ENCODE measurements at regions not wholly inside any gene's neighbourhood (a gene's known extent, or its start where the extent isn't known, plus 50 kb on each side); places are given as distances from the start of the nearest gene placed in this dataset.
A peak's percentile ranks its signal among the peaks of the same experiment; 100 is the strongest.
"Not testable (repeated sequence)": the region's sequence is repeated elsewhere in the genome, so short reads cannot be mapped to it uniquely, and the experiment has no call there.

DNA sequence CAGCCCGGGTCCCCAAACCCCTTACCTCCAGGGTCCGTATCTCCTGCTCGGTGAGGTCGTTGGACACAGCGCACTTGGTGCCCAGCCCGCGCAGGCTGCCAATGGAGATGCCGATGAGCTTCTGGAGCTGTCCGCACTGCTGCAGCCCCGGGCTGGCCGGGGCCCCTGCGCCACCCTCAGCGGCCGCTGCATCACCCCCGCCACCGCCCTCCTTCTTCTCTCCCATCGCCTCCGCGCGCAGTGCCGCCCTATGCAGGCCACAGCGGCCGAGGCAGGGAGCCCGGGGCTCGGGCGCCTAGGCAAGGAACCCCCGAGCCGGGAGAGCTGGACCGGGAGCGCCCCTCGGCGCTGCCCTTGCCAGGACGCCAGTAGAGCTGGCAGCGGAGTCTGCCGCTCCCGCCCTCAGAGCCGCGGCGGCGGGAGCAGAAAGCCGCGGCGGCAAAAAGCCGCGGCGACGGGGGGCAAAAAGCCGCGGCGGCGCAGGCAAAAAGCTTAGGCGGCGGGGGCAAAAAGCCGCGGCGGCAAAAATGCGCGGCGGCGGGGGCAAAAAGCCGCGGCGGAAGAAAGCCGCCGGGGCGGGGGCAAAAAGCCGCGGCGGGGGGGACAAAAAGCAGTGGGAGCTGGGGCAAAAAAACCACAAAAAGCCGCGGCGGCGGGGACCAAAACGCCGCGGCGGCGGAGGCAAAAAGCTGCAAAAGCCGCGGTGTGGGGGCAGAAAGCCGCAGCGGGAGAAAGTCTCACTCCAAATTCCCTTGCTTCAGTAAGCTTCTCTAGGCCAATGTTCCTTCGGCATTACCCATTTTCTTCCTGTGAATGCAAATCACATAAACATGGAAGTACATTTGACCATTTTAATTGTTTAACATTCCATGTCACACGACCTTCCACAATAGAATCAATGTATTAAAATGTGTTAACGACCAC, 181.2 kb downstream of the ZNF92 start:
- H3K27me3 Mint-ChIP-seq; H3K36me3 Mint-ChIP-seq (ENCODE audit: insufficient read depth); DNase-seq; H3K27ac Mint-ChIP-seq; H3K4me1 Mint-ChIP-seq (ENCODE audit: low read depth in 2 of 2); H3K4me3 Mint-ChIP-seq: not testable (repeated sequence)
- H3K9me3 Mint-ChIP-seq: peaks cover 2 to 11% of the 10 kb centered on the region in 2 donors
- ATAC-seq (replicated peaks): peak; percentile 17

DNA sequence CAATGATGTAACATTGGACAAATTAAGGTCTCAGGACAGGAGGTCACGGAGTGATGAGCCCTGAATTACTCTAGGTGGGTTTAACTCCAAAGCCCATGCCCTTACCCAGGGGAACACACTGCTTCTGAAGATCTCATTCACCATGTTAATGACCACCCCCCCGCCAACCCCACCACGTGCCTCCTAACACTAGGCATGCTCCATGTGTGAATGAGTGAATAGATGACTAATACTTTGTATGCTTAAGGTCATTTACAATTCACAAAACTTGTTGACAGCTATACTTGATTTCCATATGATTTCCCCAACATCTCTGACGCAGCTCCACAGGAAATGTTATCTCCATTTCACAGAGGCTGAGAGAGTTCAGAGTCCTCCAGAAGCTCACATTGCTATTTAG, 184.9 kb downstream of the ZNF92 start:
- not testable (repeated sequence) for H3K27me3 Mint-ChIP-seq; H3K36me3 Mint-ChIP-seq (ENCODE audit: insufficient read depth); H3K9me3 Mint-ChIP-seq; DNase-seq; H3K27ac Mint-ChIP-seq; H3K4me3 Mint-ChIP-seq; ATAC-seq (replicated peaks); H3K4me1 Mint-ChIP-seq (ENCODE audit: low read depth in 2 of 2)

DNA sequence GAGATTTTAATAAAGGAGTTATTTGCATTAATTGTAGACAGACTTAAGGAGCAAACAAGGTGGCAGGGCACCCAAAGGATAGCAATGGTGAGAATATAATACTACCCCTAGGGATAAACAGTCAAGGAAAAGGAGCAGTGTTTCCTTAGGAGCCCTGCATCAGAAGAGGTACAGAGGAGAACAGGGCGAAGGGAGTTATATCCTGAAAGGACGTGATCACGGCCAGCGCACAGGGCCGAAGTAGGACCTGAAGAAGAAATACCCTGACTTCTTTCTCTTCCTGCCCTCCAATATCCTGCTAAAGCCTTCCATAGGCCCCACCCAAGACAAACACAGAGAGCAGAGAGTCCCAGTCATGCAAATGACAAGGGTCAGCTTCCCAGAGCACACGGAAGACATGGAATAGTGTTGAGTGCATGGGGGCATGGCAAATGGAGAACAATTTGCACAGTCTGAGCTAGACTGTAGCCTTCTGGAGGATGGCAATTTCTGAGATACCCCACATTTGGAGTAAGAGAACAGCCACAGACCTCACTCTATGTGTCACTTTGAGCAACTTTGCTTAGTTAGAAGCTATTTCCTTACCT, 188.2 kb downstream of the ZNF92 start:
- ATAC-seq (replicated peaks); H3K9me3 Mint-ChIP-seq; H3K27ac Mint-ChIP-seq: not testable (repeated sequence)

DNA sequence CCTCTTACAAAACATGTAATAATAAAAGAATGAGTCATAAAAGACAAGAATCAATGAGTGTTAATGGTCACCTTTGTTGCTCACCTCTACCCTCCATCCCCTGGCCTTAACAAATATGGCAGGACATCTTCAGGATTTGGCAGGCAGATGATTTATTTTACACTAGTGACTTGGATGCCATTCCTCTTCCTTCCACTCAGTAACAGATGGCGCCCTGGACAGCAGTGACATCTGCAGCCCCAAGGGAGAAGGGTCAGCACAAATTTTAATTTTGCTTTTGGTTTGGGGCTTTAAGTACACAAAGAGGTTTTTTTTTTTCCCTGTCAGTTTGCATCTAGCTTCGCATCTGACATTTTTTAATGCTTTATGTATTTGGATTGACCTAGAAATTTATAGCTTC, 188.9 kb downstream of the ZNF92 start:
- not testable (repeated sequence) for H3K36me3 Mint-ChIP-seq (ENCODE audit: insufficient read depth); H3K27me3 Mint-ChIP-seq; H3K4me1 Mint-ChIP-seq (ENCODE audit: low read depth in 2 of 2); ATAC-seq (replicated peaks); H3K9me3 Mint-ChIP-seq; H3K4me3 Mint-ChIP-seq; DNase-seq; H3K27ac Mint-ChIP-seq

More for the DNA sequence above, 188.2 kb downstream of the ZNF92 start:
- not testable (repeated sequence) for H3K4me3 Mint-ChIP-seq; H3K36me3 Mint-ChIP-seq (ENCODE audit: insufficient read depth); H3K4me1 Mint-ChIP-seq (ENCODE audit: low read depth in 2 of 2); DNase-seq; H3K27me3 Mint-ChIP-seq

DNA sequence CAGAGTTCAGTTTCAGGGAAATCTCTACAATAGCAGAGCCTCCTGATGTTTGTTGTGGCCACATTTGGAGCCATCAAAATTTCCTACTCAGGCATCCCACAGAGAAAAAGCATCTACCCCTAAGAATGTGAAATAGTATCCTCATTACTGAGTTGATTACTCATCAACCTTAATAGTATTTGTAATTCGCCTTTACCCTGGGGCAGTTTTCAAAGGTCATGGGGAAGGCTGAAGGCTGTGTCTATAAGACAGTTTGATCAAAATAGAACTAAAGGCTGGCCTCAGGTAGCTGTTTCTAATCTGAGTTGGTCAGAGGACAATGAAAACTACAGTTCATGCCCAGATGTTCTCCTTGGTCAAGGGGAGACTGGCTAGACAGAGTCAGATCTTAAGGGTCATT, 189.7 kb downstream of the ZNF92 start:
- H3K27ac Mint-ChIP-seq: not testable (repeated sequence)

DNA sequence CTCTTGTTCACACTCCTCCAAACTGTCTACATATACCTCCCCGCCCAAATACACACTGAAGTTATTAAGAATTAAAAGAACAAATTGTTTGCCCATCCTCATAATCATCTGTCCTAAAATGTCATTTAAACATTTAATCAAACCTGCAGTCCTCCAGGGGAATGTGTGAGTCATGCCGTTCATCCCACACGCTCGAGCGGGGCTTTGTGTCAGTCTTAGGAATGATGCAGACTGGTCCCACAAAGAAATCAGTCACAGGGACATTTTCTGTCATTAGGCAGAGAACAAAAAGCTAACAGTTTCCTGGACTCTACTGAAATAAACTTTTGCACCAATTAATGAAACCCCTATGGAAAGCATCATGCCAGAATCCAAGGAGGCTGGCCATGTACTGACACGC, 194.6 kb downstream of the ZNF92 start:
- H3K27me3 Mint-ChIP-seq: not testable (repeated sequence)

More for the DNA sequence above, 189.7 kb downstream of the ZNF92 start:
- not testable (repeated sequence) for ATAC-seq (replicated peaks); H3K4me3 Mint-ChIP-seq; DNase-seq; H3K9me3 Mint-ChIP-seq; H3K36me3 Mint-ChIP-seq (ENCODE audit: insufficient read depth); H3K4me1 Mint-ChIP-seq (ENCODE audit: low read depth in 2 of 2); H3K27me3 Mint-ChIP-seq

DNA sequence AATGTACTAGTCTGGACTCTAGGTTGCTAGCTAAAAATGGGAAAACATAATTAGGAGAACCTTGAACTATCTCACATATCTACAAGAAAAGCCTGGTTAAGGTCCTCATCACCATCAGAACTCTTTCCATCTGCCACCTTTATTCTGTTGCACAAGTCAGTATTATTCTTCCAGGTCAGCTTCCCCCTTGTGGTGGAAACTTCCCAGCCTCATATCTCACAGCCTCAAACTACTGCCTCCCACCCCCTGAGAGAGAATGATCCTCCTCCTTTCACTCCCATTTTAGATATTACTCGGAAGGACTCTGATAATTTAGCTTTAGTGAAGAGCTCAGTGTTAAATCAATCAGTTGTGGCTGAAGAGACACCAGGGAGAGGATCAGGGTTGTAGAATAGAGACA, 197.3 kb downstream of the ZNF92 start:
- not testable (repeated sequence) for ATAC-seq (replicated peaks); H3K4me1 Mint-ChIP-seq (ENCODE audit: low read depth in 2 of 2); H3K4me3 Mint-ChIP-seq; H3K36me3 Mint-ChIP-seq (ENCODE audit: insufficient read depth); H3K27me3 Mint-ChIP-seq; DNase-seq; H3K27ac Mint-ChIP-seq; H3K9me3 Mint-ChIP-seq

More for the DNA sequence above, 194.6 kb downstream of the ZNF92 start:
- not testable (repeated sequence) for H3K9me3 Mint-ChIP-seq; H3K27ac Mint-ChIP-seq; H3K4me3 Mint-ChIP-seq; ATAC-seq (replicated peaks); H3K36me3 Mint-ChIP-seq (ENCODE audit: insufficient read depth); DNase-seq; H3K4me1 Mint-ChIP-seq (ENCODE audit: low read depth in 2 of 2)

DNA sequence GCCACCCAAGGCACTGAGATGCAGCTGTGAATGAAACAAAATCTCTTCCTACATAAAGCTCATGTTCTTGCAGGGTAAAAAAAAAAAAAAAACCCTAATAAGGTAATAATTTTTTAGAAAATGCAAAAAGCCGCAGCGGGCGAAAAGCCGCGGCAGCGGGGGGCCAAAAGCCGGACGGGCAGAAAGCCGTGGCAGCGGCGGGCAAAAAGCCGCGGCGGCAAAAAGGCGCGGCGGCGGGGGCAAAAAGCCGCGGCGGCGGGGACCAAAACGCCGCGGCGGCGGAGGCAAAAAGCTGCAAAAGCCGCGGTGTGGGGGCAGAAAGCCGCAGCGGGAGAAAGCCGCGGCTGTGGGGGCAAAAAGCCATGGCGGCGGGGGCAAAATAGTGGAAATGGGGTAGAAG, 198.9 kb downstream of the ZNF92 start:
- H3K27me3 Mint-ChIP-seq; H3K27ac Mint-ChIP-seq; DNase-seq; H3K36me3 Mint-ChIP-seq (ENCODE audit: insufficient read depth); H3K4me1 Mint-ChIP-seq (ENCODE audit: low read depth in 2 of 2); H3K9me3 Mint-ChIP-seq; ATAC-seq (replicated peaks); H3K4me3 Mint-ChIP-seq: not testable (repeated sequence)

DNA sequence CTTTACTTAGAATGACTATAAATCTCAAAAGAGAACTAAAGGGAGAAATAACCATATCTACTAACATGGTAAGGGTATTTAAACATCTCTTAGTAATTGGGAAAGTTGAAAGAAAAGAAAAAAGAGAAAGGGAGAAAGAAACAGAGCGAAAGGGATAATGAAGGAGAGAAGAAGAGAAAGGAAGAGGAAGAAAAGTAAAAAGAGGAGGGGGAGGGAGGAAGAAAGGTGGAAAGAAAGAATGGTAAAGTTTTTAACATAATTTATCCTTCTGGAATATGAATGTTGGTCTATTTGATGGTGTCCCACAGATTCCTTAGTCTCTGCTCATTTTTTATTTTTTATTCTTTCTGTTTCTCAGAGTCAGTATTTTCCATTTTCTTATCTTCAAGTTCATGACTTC, 202.7 kb downstream of the ZNF92 start:
- not testable (repeated sequence) for DNase-seq; H3K4me1 Mint-ChIP-seq (ENCODE audit: low read depth in 2 of 2)

DNA sequence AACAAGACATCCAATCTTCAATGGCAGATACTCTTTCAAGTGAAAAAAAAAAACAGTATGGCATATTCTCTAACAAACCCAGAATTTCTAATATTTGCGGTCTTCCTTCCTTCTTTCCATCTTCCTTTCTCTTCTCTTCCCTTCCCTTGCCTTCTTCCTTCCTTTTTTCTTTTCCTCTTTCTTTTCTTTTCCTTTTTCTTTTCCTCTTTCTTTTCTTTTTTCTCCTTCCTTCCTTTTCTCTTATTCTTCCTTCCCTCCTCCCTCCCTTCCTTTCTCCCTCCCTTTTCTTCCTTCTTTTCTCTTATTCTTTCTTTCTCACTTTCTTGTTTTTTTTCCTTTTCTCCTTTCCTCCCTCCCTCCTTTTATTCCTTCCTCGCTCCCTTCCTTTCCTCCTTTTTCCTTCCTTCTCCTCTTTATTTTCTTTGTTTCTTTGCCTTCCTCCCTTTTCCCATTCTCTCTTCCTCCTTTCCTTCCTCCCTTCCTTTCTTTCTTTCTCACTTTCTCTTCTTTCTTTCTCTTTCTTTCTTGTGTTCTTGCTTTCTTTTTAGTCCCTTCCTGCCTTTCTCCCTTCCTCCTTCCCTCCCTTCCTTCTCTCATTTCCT, 209.0 kb downstream of the ZNF92 start:
- ATAC-seq (replicated peaks); H3K36me3 Mint-ChIP-seq (ENCODE audit: insufficient read depth); H3K27ac Mint-ChIP-seq: not testable (repeated sequence)

More for the DNA sequence above, 202.7 kb downstream of the ZNF92 start:
- not testable (repeated sequence) for H3K36me3 Mint-ChIP-seq (ENCODE audit: insufficient read depth); H3K9me3 Mint-ChIP-seq; ATAC-seq (replicated peaks); H3K27ac Mint-ChIP-seq; H3K27me3 Mint-ChIP-seq; H3K4me3 Mint-ChIP-seq

DNA sequence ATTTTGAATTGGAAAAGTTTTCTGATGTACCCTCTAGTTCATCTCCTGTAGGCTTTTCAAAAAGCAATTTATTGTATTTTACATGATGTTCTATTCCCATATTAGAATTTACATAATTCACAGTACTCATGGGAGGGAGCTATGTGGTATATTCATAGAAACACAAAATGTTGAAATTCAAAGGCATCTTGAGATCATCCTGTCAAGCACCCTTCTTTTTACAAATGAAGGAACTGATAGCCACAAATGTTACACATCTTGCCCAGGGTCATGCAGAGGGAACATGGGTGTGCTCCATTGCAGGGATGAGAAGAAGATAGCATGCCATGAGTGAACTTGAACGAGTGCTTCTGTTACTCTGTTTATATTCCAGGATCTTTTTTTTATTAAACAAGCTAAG, 228.8 kb downstream of the ZNF92 start:
- DNase-seq; H3K36me3 Mint-ChIP-seq (ENCODE audit: insufficient read depth); H3K4me3 Mint-ChIP-seq; ATAC-seq (replicated peaks); H3K4me1 Mint-ChIP-seq (ENCODE audit: low read depth in 2 of 2); H3K9me3 Mint-ChIP-seq; H3K27ac Mint-ChIP-seq: not testable (repeated sequence)
- H3K27me3 Mint-ChIP-seq: peaks cover 50 to 58% of the 10 kb centered on the region in 2 donors

More for the DNA sequence above, 209.0 kb downstream of the ZNF92 start:
- not testable (repeated sequence) for H3K27me3 Mint-ChIP-seq; H3K4me3 Mint-ChIP-seq; DNase-seq; H3K9me3 Mint-ChIP-seq; H3K4me1 Mint-ChIP-seq (ENCODE audit: low read depth in 2 of 2)

DNA sequence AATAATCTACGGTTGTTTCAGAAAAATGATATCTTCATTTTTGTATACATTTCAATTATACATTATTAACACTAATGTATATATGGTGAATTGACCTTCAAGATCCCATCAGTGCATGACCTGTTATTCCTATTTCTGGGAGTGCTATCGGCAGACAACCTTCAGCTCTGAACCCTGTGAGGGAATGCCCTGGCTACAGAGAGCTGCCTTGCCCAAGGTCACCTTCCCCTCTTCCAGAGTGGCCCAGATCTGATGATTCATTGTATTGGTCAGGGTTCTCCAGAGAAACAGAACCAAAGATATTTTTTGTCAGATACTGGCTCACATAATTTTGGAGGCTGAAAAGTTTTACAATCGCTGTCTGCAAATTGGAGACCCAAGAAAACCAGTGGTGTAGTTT, 235.5 kb downstream of the ZNF92 start:
- no peak overlapping the region for H3K4me3 Mint-ChIP-seq
- ATAC-seq (replicated peaks): no peak
- H3K27ac Mint-ChIP-seq: no peak overlapping the region
- H3K9me3 Mint-ChIP-seq: no peaks in the 10 kb centered on the region
- H3K36me3 Mint-ChIP-seq (ENCODE audit: insufficient read depth): peaks cover 3% of the 10 kb centered on the region
- H3K27me3 Mint-ChIP-seq: peaks cover 26 to 43% of the 10 kb centered on the region in 2 donors
- DNase-seq: no peak
- H3K4me1 Mint-ChIP-seq (ENCODE audit: low read depth in 2 of 2): no peaks in the 10 kb centered on the region

DNA sequence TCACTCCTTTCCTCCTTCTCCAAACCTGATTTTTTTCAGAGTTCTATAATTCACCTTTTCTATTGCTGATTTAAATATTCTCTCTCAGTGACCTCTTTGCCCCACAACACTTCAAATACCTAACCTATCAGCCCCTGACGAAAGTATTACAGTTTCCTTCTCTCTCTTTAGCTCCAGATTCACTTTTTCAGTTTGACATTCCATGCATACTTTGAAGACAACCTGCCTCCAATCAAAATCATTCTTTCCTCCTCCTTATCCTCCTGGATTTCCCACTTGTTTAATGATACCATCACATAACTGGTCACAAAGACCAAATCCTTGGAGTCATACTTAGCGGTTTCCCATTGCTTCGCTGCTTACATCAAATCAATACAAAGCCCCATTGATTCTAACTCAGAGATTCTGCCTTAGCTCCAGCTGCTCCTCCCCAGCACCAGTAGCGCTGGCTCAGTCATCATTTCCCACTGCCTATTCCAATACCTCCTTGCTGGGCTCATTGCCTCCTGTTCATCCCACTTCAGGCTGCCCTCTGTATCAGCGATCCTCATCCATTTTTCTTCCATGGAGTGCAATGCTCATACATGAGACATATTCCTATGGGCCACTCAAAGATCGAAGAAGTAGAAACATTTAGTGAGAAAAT, 240.1 kb downstream of the ZNF92 start:
- ATAC-seq (replicated peaks); H3K36me3 Mint-ChIP-seq (ENCODE audit: insufficient read depth); DNase-seq; H3K27ac Mint-ChIP-seq; H3K4me1 Mint-ChIP-seq (ENCODE audit: low read depth in 2 of 2); H3K4me3 Mint-ChIP-seq; H3K9me3 Mint-ChIP-seq: not testable (repeated sequence)
- H3K27me3 Mint-ChIP-seq: peaks cover 6 to 58% of the 10 kb centered on the region in 2 donors

All from effector memory CD8-positive, alpha-beta T cell (primary cell).